ENCODE measurements at regions not wholly inside any gene's neighbourhood (a gene's known extent, or its start where the extent isn't known, plus 50 kb on each side); places are given as distances from the start of the nearest gene placed in this dataset.

- H3K4me1 ChIP-seq (ENCODE audit: control insufficient read depth in 1 of 2, insufficient read depth in 2 of 2, low read depth in 1 of 2, low read length in 1 of 2), result peaks cover 2 to 4% of the 10 kb centered on the region in 2 experiments; a peak in 3 of 4 replicates
- H3K4me2 ChIP-seq, result no peak overlapping the region
- no peak overlapping the region for H3K4me3 ChIP-seq (ENCODE audit: low read depth in 2 of 2, low read length in 1 of 2)
- H3K9ac ChIP-seq, result no peak overlapping the region
- H3K36me3 ChIP-seq (replicated peaks in 1 of 2; ENCODE audit: control insufficient read depth in 1 of 2, insufficient read depth in 2 of 2, low read length in 1 of 2), result no peaks in the 10 kb centered on the region
- H3K27ac ChIP-seq (ENCODE audit: low read depth in 2 of 2, low read length in 1 of 2), result no peak overlapping the region
- no peaks in the 10 kb centered on the region for H3K9me3 ChIP-seq
- H3F3A ChIP-seq (replicated peaks; ENCODE audit: insufficient read depth), result peaks cover 8% of the 10 kb centered on the region
- no peak for DNase-seq
- H3K9me2 ChIP-seq, result no peaks in the 10 kb centered on the region
- no peak overlapping the region for H2AFZ ChIP-seq (ENCODE audit: low read depth)
- TF ChIP-seq MEF2A (IDR thresholded peaks at IDR 0.05; ENCODE audit: borderline replicate concordance, low read depth) (no peak), PBX3 (IDR thresholded peaks at IDR 0.05) (no peak), TCF12 (IDR thresholded peaks at IDR 0.05) (no peak), EP300 (IDR thresholded peaks at IDR 0.05; ENCODE audit: borderline replicate concordance in 1 of 2, low read depth in 1 of 2, low read length in 1 of 2) (no peak), EZH2phosphoT487 (IDR thresholded peaks at IDR 0.05; ENCODE audit: borderline replicate concordance, low read depth) (no peak), MAX (IDR thresholded peaks at IDR 0.05; ENCODE audit: low read depth) (no peak), RXRA (IDR thresholded peaks at IDR 0.05; ENCODE audit: borderline replicate concordance, low read depth) (no peak), FOXJ3 (CRISPR knock-in tag; IDR thresholded peaks at IDR 0.05) (no peak), YY1 (IDR thresholded peaks at IDR 0.05; ENCODE audit: low read depth) (no peak), CTCF (IDR thresholded peaks at IDR 0.05) (no peak), NRF1 (IDR thresholded peaks at IDR 0.05; ENCODE audit: low read depth, low read length) (no peak), RAD21 (IDR thresholded peaks at IDR 0.05; ENCODE audit: low read length) (no peak), ELF1 (IDR thresholded peaks at IDR 0.05) (no peak), JUND (IDR thresholded peaks at IDR 0.05) (no peak), SMC3 (IDR thresholded peaks at IDR 0.05; ENCODE audit: low read depth, low read length) (no peak), FOSL2 (IDR thresholded peaks at IDR 0.05; ENCODE audit: borderline replicate concordance, low read depth) (no peak)
- CTCF ChIA-PET, result interaction anchor here (1.3 to 1.4 kb wide), 2 partner anchors 9 to 12 kb away, joined by 3 read pairs; no protein-coding TSS in a partner anchor
- H3K79me2 ChIP-seq (ENCODE audit: insufficient read depth), result no peaks in the 10 kb centered on the region
- POLR2A ChIA-PET, result no interaction called here
- H4K20me1 ChIP-seq (ENCODE audit: insufficient read depth), result no peaks in the 10 kb centered on the region
- no peaks in the 10 kb centered on the region for H3K27me3 ChIP-seq (ENCODE audit: insufficient read depth)
- 63% methylated on average over 8 of the region's 8 CpGs for WGBS (ENCODE audit: low lambda C conversion rate)
Measured at GRCh38 chr3:65027335-65027734, 339.5 kb upstream of the ADAMTS9 start.

- Histone ChIP-seq H2AFZ (ENCODE audit: low read depth) (no peak overlapping the region), H4K20me1 (ENCODE audit: insufficient read depth) (no peaks in the 10 kb centered on the region), H3K9me3 (no peaks in the 10 kb centered on the region), H3K4me3 (ENCODE audit: low read depth in 2 of 2, low read length in 1 of 2) (no peak overlapping the region), H3K27me3 (ENCODE audit: insufficient read depth) (no peaks in the 10 kb centered on the region), H3K36me3 (replicated peaks in 1 of 2; ENCODE audit: control insufficient read depth in 1 of 2, insufficient read depth in 2 of 2, low read length in 1 of 2) (no peaks in the 10 kb centered on the region), H3K9me2 (no peaks in the 10 kb centered on the region), H3K4me2 (no peak overlapping the region), H3K4me1 (ENCODE audit: control insufficient read depth in 1 of 2, insufficient read depth in 2 of 2, low read depth in 1 of 2, low read length in 1 of 2) (peaks cover 2 to 4% of the 10 kb centered on the region in 2 experiments; a peak in 2 of 4 replicates), H3K79me2 (ENCODE audit: insufficient read depth) (no peaks in the 10 kb centered on the region), H3F3A (replicated peaks; ENCODE audit: insufficient read depth) (peaks cover 8% of the 10 kb centered on the region), H3K9ac (no peak overlapping the region), H3K27ac (ENCODE audit: low read depth in 2 of 2, low read length in 1 of 2) (no peak overlapping the region)
- CTCF ChIA-PET, result interaction anchor here (1.1 to 1.4 kb wide), 3 partner anchors 8 to 13 kb away, joined by 3 read pairs; no protein-coding TSS in a partner anchor
- DNase-seq, result no peak
- TF ChIP-seq ELF1 (IDR thresholded peaks at IDR 0.05) (no peak), SMC3 (IDR thresholded peaks at IDR 0.05; ENCODE audit: low read depth, low read length) (no peak), MXI1 (IDR thresholded peaks at IDR 0.05; ENCODE audit: low read depth, low read length) (no peak), MEF2A (IDR thresholded peaks at IDR 0.05; ENCODE audit: borderline replicate concordance, low read depth) (no peak), TEAD4 (IDR thresholded peaks at IDR 0.05; ENCODE audit: borderline replicate concordance, insufficient read depth) (no peak), PBX3 (IDR thresholded peaks at IDR 0.05) (no peak), GATA2 (CRISPR knock-in tag; IDR thresholded peaks at IDR 0.05) (no peak), NRF1 (IDR thresholded peaks at IDR 0.05; ENCODE audit: low read depth, low read length) (no peak), CHD2 (IDR thresholded peaks at IDR 0.05; ENCODE audit: low read length, partially characterized antibody) (no peak)
- POLR2A ChIA-PET, result no interaction called here
- WGBS (ENCODE audit: low lambda C conversion rate), result 84% methylated on average over 9 of the region's 9 CpGs
Measured at GRCh38 chr3:65026151-65026550, 338.4 kb upstream of the ADAMTS9 start.
